K562 (cell line): ENCODE measurements at regions not wholly inside any gene's neighbourhood (a gene's known extent, or its start where the extent isn't known, plus 50 kb on each side); places are given as distances from the start of the nearest gene placed in this dataset.

Experiments
- ATAC-seq: fragments of 200-7000 bp; cut with Tn5 transposase; 3 replicates; pipeline ENCODE4 v1.9.1; 2020; ENCODE audit warnings: moderate library complexity
- BruUV-seq: library from RNA; stranded (reverse); fragments of 400-500 nt; replicated peaks from 2 replicates; lab custom pipeline; 2021; lab: Mats Ljungman, UMichigan
- CTCF ChIA-PET: fragments of 300-600 bp; formaldehyde crosslinking; extraction: SDS; loops from one replicate; lab custom pipeline; 2021; ENCODE audit warnings: low intra/inter-chr PET ratio; lab: Yijun Ruan, JAX
- POLR2A ChIA-PET: fragments of 300-600, 350-650 bp; sonication (Branson Sonifier 250); formaldehyde crosslinking; extraction: SDS; loops from one replicate; lab custom pipeline; 2021; ENCODE audit warnings: antibody characterized with exemption, inconsistent platforms; lab: Yijun Ruan, JAX
- DNase-seq, 4 experiments: peaks; one replicate each; pipeline versions ENCODE4 v3.0.0 to v3.0.0-alpha.2; 2011 to 2018; ENCODE audit warnings: low spot score in 3 of 4, mixed read lengths in 3 of 4; ENCODE audit errors: extremely low read depth in 1 of 4
- FAIRE-seq: peaks from 2 replicates; lab custom pipeline; 2011; peaks lifted over from hg19 to GRCh38; lab: Jason Lieb, UNC
- H2AFZ ChIP-seq: 2 replicates; pipeline ENCODE4 v1.6.0; 2011; ENCODE audit warnings: low read depth, low read length, control low read depth, inconsistent platforms
- H3K27ac ChIP-seq: fragments of 200-600 bp; 3 replicates; pipeline ENCODE4 v1.8.0; 2011; ENCODE audit warnings: low read depth, mild to moderate bottlenecking, control low read depth, inconsistent platforms, low read length, moderate library complexity, mixed read lengths; ENCODE audit errors: extremely low read depth
- H3K27me3 ChIP-seq, 2 experiments: fragments of 300-600 bp in 1 of 2; 2 replicates in 1 of 2; 3 replicates in 1 of 2; pipeline versions ENCODE4 v1.6.0 to v1.8.0; 2011; ENCODE audit warnings: inconsistent platforms in 2 of 2, low read length in 2 of 2, mild to moderate bottlenecking in 1 of 2, mixed read lengths in 1 of 2, moderate library complexity in 1 of 2; ENCODE audit not compliant: control insufficient read depth in 2 of 2, insufficient read depth in 2 of 2
- H3K36me3 ChIP-seq: fragments of 300-600 bp; 3 replicates; pipeline ENCODE4 v1.8.0; 2011; ENCODE audit warnings: mild to moderate bottlenecking, low read length, inconsistent platforms; ENCODE audit not compliant: control insufficient read depth, insufficient read depth
- H3K4me1 ChIP-seq, 2 experiments: fragments of 200-600 bp in 1 of 2; replicated peaks in 1 of 2; 2 replicates in 1 of 2; 3 replicates in 1 of 2; pipeline versions ENCODE4 v1.5.1 to v1.8.0; 2011; ENCODE audit warnings: inconsistent platforms in 2 of 2, low read length in 2 of 2, mild to moderate bottlenecking in 1 of 2, mixed read lengths in 1 of 2, moderate library complexity in 1 of 2; ENCODE audit not compliant: control insufficient read depth in 2 of 2, insufficient read depth in 2 of 2
- H3K4me2 ChIP-seq: 2 replicates; pipeline ENCODE4 v1.6.1; 2011; ENCODE audit warnings: low read length, control low read depth, inconsistent platforms, mixed read lengths; ENCODE audit not compliant: insufficient read depth
- H3K4me3 ChIP-seq: fragments of 200-600 bp; sonication (generic), shearing (Covaris generic); 2 replicates; pipeline ENCODE4 v1.5.1; 2016; ENCODE audit warnings: control low read depth, inconsistent platforms
- H3K79me2 ChIP-seq: fragments of 200-600 bp; 3 replicates; pipeline ENCODE4 v1.8.0; 2011; ENCODE audit warnings: low read length, inconsistent platforms; ENCODE audit not compliant: control insufficient read depth, insufficient read depth
- H3K9ac ChIP-seq, 2 experiments: 2 replicates each; pipeline versions ENCODE4 v1.6.0 to v1.6.1; 2011; ENCODE audit warnings: low read depth in 2 of 2, low read length in 2 of 2, control low read depth in 1 of 2, inconsistent platforms in 1 of 2, mild to moderate bottlenecking in 1 of 2, mixed read lengths in 1 of 2; ENCODE audit not compliant: insufficient read depth in 1 of 2
- H3K9me1 ChIP-seq: one replicate; pipeline ENCODE4 v1.6.0; 2011; ENCODE audit warnings: inconsistent platforms, mild to moderate bottlenecking, low read length, moderate library complexity; ENCODE audit not compliant: control insufficient read depth, insufficient read depth
- H3K9me3 ChIP-seq: replicated peaks from 2 replicates; pipeline ENCODE4 v1.5.1; 2011; ENCODE audit warnings: low read depth, low read length, inconsistent platforms; ENCODE audit not compliant: control insufficient read depth, insufficient read depth
- H4K20me1 ChIP-seq: replicated peaks from 2 replicates; pipeline ENCODE4 v1.6.1; 2011; ENCODE audit warnings: low read length, inconsistent platforms, mixed read lengths; ENCODE audit not compliant: control insufficient read depth, insufficient read depth
- ATF4 ChIP-seq: fragments of 450-650 bp; formaldehyde crosslinking; IDR thresholded peaks from 2 replicates; pipeline ENCODE4 v1.4.0; 2022; ENCODE audit warnings: mild to moderate bottlenecking, moderate library complexity
- CREB1 ChIP-seq, 2 experiments: sonication (generic) in 1 of 2; formaldehyde crosslinking in 1 of 2; IDR thresholded peaks; 2 replicates each; pipeline versions ENCODE4 v1.6.1 to v1.8.0; 2012 to 2022; ENCODE audit warnings: inconsistent platforms in 1 of 2, mild to moderate bottlenecking in 1 of 2, missing genetic modification reagents in 1 of 2, moderate library complexity in 1 of 2
- DDX20 ChIP-seq: fragments of 450-650 bp; IDR thresholded peaks from 2 replicates; pipeline ENCODE4 v1.6.1; 2016; ENCODE audit warnings: missing genetic modification characterization, low read depth, mild to moderate bottlenecking, missing compliant biosample characterization, moderate library complexity
- DPF2 ChIP-seq: fragments of 450-650 bp; IDR thresholded peaks from 2 replicates; pipeline ENCODE4 v1.6.1; 2016
- E2F5 ChIP-seq: sonication (generic); formaldehyde crosslinking; IDR thresholded peaks from 2 replicates; pipeline ENCODE4 v1.8.0; 2022; ENCODE audit warnings: mild to moderate bottlenecking, missing genetic modification reagents
- HNRNPK ChIP-seq: fragments of 200-400 bp; formaldehyde crosslinking; IDR thresholded peaks from one replicate; pipeline ENCODE4 v1.6.1; 2018; ENCODE audit warnings: mild to moderate bottlenecking, low read depth, low read length; ENCODE audit not compliant: poor library complexity, severe bottlenecking
- HNRNPLL ChIP-seq: fragments of 200-400 bp; formaldehyde crosslinking; IDR thresholded peaks from 2 replicates; pipeline ENCODE4 v1.6.1; 2017; ENCODE audit warnings: low read length, low read depth, mild to moderate bottlenecking; ENCODE audit not compliant: poor library complexity, severe bottlenecking
- JUNB ChIP-seq: fragments of 450-650 bp; formaldehyde crosslinking; conservative IDR thresholded peaks from 2 replicates; pipeline ENCODE4 v1.4.0; 2020; ENCODE audit warnings: mild to moderate bottlenecking
- NELFE ChIP-seq: IDR thresholded peaks from 2 replicates; pipeline ENCODE4 v1.6.1; 2011; ENCODE audit warnings: mild to moderate bottlenecking; ENCODE audit not compliant: insufficient read depth, insufficient read length
- RBM15 ChIP-seq: fragments of 200-400 bp; formaldehyde crosslinking; IDR thresholded peaks from 2 replicates; pipeline ENCODE4 v1.6.1; 2018; ENCODE audit warnings: mild to moderate bottlenecking, low read length, moderate library complexity; ENCODE audit not compliant: insufficient read depth
- TEAD2 ChIP-seq: fragments of 450-650 bp; IDR thresholded peaks from 2 replicates; pipeline ENCODE4 v1.6.1; 2016; ENCODE audit warnings: missing genetic modification characterization, control low read depth, missing compliant biosample characterization
- ZBTB49 ChIP-seq: sonication (generic); formaldehyde crosslinking; IDR thresholded peaks from 2 replicates; pipeline ENCODE4 v1.8.0; 2022; ENCODE audit warnings: missing genetic modification reagents, mild to moderate bottlenecking, borderline replicate concordance
- ZFP1 ChIP-seq: fragments of 450-650 bp; formaldehyde crosslinking; IDR thresholded peaks from 2 replicates; pipeline ENCODE4 v1.4.0; 2020; ENCODE audit warnings: mild to moderate bottlenecking, mixed read lengths
- ZNF280B ChIP-seq: fragments of 250-450 bp; sonication (Bioruptor Pico); IDR thresholded peaks from 2 replicates; pipeline ENCODE4 v1.5.1; 2021; ENCODE audit warnings: mild to moderate bottlenecking
- ZNF696 ChIP-seq: fragments of 250-450 bp; sonication (Bioruptor Pico); conservative IDR thresholded peaks from 2 replicates; pipeline ENCODE4 v1.4.0; 2020; ENCODE audit warnings: mild to moderate bottlenecking, moderate library complexity
- WGBS: fragments of 100-300 bp; shearing (Covaris generic); methylation state at CpG from one replicate; pipeline ENCODE4 v1.1.6; 2016; ENCODE audit warnings: low coverage, mixed read lengths; ENCODE audit not compliant: insufficient coverage; ENCODE audit errors: missing lambda C conversion rate; 5-methylcytosine and 5-hydroxymethylcytosine counted together
- in situ Hi-C: fragments of 300-500 bp; cut with MboI; formaldehyde crosslinking; loops from 4 replicates; pipeline ENCODE4 v1.15.0; 2018; ENCODE audit warnings: inconsistent platforms, mixed read lengths
- intact Hi-C: fragments of 100-400 bp; cut with micrococcal nuclease; formaldehyde crosslinking; loops from 2 replicates; pipeline ENCODE4 v1.14.2; 2022
- TF ChIP-seq, protein P1 (sequence below): IDR thresholded peaks from 2 replicates; pipeline ENCODE4 v1.6.1; 2016; ENCODE audit warnings: missing genetic modification characterization, missing compliant biosample characterization

DNA sequence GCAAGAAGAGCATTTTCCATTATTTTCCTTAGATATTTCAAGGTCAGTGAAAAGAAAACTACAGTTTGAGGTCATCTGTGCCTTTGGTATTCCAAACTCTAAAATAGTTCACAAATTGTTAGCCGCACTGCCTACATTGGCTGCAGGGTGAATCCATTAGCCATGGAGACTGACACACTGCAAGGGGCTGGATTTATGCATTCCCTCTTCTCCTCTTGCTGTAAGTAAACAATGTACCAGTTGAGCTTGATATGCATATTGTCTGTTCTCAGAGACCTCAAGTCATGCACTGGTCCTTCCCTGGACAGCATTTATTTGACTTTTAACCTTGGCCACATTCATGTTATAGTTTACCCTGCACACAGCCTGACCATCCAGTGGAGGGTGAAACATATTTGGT is 50.2 kb upstream of the TNFSF10 start:
- POLR2A ChIA-PET, result no interaction called here
- H3K27me3 ChIP-seq, result no peaks in the 10 kb centered on the region
- H3K36me3 ChIP-seq, result no peaks in the 10 kb centered on the region
- H3K9me1 ChIP-seq, result no peaks in the 10 kb centered on the region
- H2AFZ ChIP-seq, result no peak overlapping the region
- FAIRE-seq (no peak), ATAC-seq (no peak), DNase-seq (no peak)
- CTCF ChIA-PET, result no interaction called here
- H3K4me3 ChIP-seq, result no peak overlapping the region
- 31% methylated on average over 1 of the region's 1 CpG for WGBS
- BruUV-seq, result no TSS peak
- no peak overlapping the region for H3K4me2 ChIP-seq
- H3K4me1 ChIP-seq, result no peaks in the 10 kb centered on the region
- no peaks in the 10 kb centered on the region for H3K9me3 ChIP-seq
- no peaks in the 10 kb centered on the region for H4K20me1 ChIP-seq
- intact Hi-C loops, result no loop called here
- no peak overlapping the region for H3K9ac ChIP-seq
- no peak overlapping the region for H3K27ac ChIP-seq
- in situ Hi-C loops, result no loop called here
- H3K79me2 ChIP-seq, result no peaks in the 10 kb centered on the region
- no peak for TF ChIP-seq TEAD2 (tag)
- TF ChIP-seq ATF4 (CRISPR knock-in tag), result no peak
- TF ChIP-seq ZNF696 (CRISPR knock-in tag), result no peak
- no peak for TF ChIP-seq RBM15
- no peak for TF ChIP-seq HNRNPLL
- no peak for TF ChIP-seq JUNB (CRISPR knock-in tag)
- TF ChIP-seq CREB1 (IDR thresholded peaks at IDR 0.05), result no peak
- no peak for TF ChIP-seq CREB1 (CRISPR knock-in tag; IDR thresholded peaks at IDR 0.05)
- TF ChIP-seq ZFP1 (CRISPR knock-in tag), result no peak
- TF ChIP-seq DPF2, result no peak
- no peak for TF ChIP-seq ZNF280B (CRISPR knock-in tag)
- TF ChIP-seq ZBTB49 (CRISPR knock-in tag), result no peak
- no peak for TF ChIP-seq E2F5 (CRISPR knock-in tag)
- no peak for TF ChIP-seq HNRNPK
- no peak for TF ChIP-seq NELFE
- TF ChIP-seq DDX20 (tag), result no peak
- TF ChIP-seq, protein P1, sequence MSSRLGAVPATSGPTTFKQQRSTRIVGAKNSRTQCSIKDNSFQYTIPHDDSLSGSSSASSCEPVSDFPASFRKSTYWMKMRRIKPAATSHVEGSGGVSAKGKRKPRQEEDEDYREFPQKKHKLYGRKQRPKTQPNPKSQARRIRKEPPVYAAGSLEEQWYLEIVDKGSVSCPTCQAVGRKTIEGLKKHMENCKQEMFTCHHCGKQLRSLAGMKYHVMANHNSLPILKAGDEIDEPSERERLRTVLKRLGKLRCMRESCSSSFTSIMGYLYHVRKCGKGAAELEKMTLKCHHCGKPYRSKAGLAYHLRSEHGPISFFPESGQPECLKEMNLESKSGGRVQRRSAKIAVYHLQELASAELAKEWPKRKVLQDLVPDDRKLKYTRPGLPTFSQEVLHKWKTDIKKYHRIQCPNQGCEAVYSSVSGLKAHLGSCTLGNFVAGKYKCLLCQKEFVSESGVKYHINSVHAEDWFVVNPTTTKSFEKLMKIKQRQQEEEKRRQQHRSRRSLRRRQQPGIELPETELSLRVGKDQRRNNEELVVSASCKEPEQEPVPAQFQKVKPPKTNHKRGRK (tag), result no peak
